BE2C (cell line): ENCODE measurements at regions not wholly inside any gene's neighbourhood (a gene's known extent, or its start where the extent isn't known, plus 50 kb on each side); places are given as distances from the start of the nearest gene placed in this dataset.

ENCODE experiments used
- DNase-seq: peaks from one replicate; pipeline ENCODE4 v3.0.0-alpha.2; 2020
- H3K27me3 ChIP-seq: fragments of 250-450 bp; sonication (Bioruptor Pico); 2 replicates; pipeline ENCODE4 v1.5.1; 2020; ENCODE audit warnings: mild to moderate bottlenecking
- H3K36me3 ChIP-seq: fragments of 250-450 bp; sonication (Bioruptor Pico); 2 replicates; pipeline ENCODE4 v1.5.1; 2020; ENCODE audit warnings: mild to moderate bottlenecking
- H3K4me1 ChIP-seq: fragments of 250-450 bp; sonication (Bioruptor Pico); 2 replicates; pipeline ENCODE4 v1.5.1; 2020
- H3K4me3 ChIP-seq: 2 replicates; pipeline ENCODE4 v1.5.1; 2011; ENCODE audit warnings: low read depth, low read length
- H3K9me3 ChIP-seq: fragments of 250-450 bp; sonication (Bioruptor Pico); 2 replicates; pipeline ENCODE4 v1.5.1; 2020
- TF ChIP-seq, protein P1 (sequence below): IDR thresholded peaks from 2 replicates; pipeline ENCODE4 v1.5.1; 2012; ENCODE audit warnings: mild to moderate bottlenecking, low read depth, low read length

DNA sequence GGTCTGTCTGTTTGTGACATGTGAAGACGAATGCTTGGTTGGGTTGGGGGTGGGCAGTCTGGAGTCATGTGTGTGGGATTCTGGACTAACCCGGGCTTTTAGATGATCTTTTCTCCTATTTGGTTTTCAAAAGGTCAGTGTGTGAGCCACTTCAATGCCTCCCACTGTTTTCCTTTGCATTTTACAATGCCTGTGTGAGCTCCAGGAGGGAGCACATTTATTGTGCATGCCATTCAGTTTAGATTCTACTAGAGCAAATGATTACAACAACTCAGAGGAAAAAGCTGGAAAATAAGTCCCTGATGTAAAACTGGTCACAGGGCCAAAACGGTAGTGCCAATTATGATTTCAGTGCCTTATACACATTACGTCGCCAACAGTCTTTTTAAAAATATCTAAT is 90.9 kb downstream of the LYPLAL1 start:
- TF ChIP-seq, protein P1, sequence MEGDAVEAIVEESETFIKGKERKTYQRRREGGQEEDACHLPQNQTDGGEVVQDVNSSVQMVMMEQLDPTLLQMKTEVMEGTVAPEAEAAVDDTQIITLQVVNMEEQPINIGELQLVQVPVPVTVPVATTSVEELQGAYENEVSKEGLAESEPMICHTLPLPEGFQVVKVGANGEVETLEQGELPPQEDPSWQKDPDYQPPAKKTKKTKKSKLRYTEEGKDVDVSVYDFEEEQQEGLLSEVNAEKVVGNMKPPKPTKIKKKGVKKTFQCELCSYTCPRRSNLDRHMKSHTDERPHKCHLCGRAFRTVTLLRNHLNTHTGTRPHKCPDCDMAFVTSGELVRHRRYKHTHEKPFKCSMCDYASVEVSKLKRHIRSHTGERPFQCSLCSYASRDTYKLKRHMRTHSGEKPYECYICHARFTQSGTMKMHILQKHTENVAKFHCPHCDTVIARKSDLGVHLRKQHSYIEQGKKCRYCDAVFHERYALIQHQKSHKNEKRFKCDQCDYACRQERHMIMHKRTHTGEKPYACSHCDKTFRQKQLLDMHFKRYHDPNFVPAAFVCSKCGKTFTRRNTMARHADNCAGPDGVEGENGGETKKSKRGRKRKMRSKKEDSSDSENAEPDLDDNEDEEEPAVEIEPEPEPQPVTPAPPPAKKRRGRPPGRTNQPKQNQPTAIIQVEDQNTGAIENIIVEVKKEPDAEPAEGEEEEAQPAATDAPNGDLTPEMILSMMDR, result no peak
- H3K4me3 ChIP-seq, result no peak overlapping the region
- H3K4me1 ChIP-seq, result no peaks in the 10 kb centered on the region
- H3K27me3 ChIP-seq, result no peaks in the 10 kb centered on the region
- no peaks in the 10 kb centered on the region for H3K36me3 ChIP-seq
- H3K9me3 ChIP-seq, result no peaks in the 10 kb centered on the region
- no peak for DNase-seq
